ENCODE measurements at regions not wholly inside any gene's neighbourhood (a gene's known extent, or its start where the extent isn't known, plus 50 kb on each side); places are given as distances from the start of the nearest gene placed in this dataset.

DNA sequence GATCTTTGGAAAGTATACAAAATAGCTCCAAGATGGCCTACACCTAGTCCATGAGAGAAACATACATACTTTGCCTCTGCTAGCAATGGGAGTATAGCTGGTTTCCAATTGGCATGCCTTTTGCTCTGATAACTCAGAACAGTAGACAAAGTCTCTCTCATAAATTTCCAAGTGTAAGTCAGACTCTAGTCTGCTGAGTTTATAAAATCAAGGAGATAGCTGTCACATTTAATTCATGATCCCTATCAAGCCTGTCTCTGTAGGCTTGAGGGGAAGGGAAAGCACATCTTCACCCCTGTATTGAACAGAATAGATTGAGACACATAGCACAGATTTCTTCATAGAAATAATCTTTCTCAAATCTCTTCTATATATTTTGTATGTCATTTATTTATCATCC, 87.8 kb upstream of the HTR1B start:
- no peak overlapping the region for H3K4me2 ChIP-seq (ENCODE audit: insufficient read depth in 1 of 2, low read depth in 2 of 2, low read length in 2 of 2)
- no peak for DNase-seq (ENCODE audit: low read depth in 1 of 2, low spot score in 2 of 2)
- H3K36me3 ChIP-seq (ENCODE audit: control insufficient read depth in 2 of 4, insufficient read depth in 4 of 4, low read length in 3 of 4), result no peaks in the 10 kb centered on the region
- no peak overlapping the region for H4K8ac ChIP-seq (ENCODE audit: extremely low read depth, insufficient read depth, low read length)
- TF ChIP-seq RBBP5 (IDR thresholded peaks at IDR 0.05; ENCODE audit: borderline replicate concordance, low read depth, low read length), result no peak
- TF ChIP-seq NRF1 (IDR thresholded peaks at IDR 0.05; ENCODE audit: low read depth, low read length), result no peak
- no peak for TF ChIP-seq CBX8 (IDR thresholded peaks at IDR 0.05; ENCODE audit: borderline replicate concordance, low read depth, low read length)
- H2AFZ ChIP-seq (ENCODE audit: low read length), result no peak overlapping the region
- no peak overlapping the region for H3K23ac ChIP-seq (ENCODE audit: insufficient read length)
- H4K20me1 ChIP-seq (replicated peaks in 1 of 2; ENCODE audit: control insufficient read depth in 1 of 2, insufficient read depth in 2 of 2, low read length in 2 of 2), result peaks cover 0 to 2% of the 10 kb centered on the region in 2 experiments
- H3K4ac ChIP-seq (replicated peaks; ENCODE audit: insufficient read length, low read depth, low read length), result no peak overlapping the region
- no peaks in the 10 kb centered on the region for H3K9me3 ChIP-seq (ENCODE audit: insufficient read depth in 2 of 2, low read depth in 1 of 2, low read length in 1 of 2)
- H2BK12ac ChIP-seq (ENCODE audit: low read depth, low read length), result no peak overlapping the region
- H3K4me3 ChIP-seq (ENCODE audit: extremely low read depth in 1 of 4, insufficient read depth in 2 of 4, low read depth in 3 of 4, low read length in 4 of 4), result no peak overlapping the region
- no peaks in the 10 kb centered on the region for H3K4me1 ChIP-seq (replicated peaks in 1 of 4; ENCODE audit: control insufficient read depth in 3 of 4, insufficient read depth in 4 of 4, low read length in 3 of 4)
- H3K27ac ChIP-seq (ENCODE audit: low read depth, low read length), result no peak overlapping the region
- no peaks in the 10 kb centered on the region for H3K23me2 ChIP-seq (ENCODE audit: low read depth, low read length)
- no peak for FAIRE-seq
- no peak overlapping the region for H2AK5ac ChIP-seq (ENCODE audit: low read depth, low read length)
- no peak overlapping the region for H2BK120ac ChIP-seq (replicated peaks; ENCODE audit: low read depth, low read length)
- ChIA-PET POLR2A (ENCODE audit: partially characterized antibody) (no interaction called here), CTCF (ENCODE audit: partially characterized antibody) (no interaction called here)
- no peak overlapping the region for H4K91ac ChIP-seq (replicated peaks; ENCODE audit: insufficient read length, low read length)
- H2BK5ac ChIP-seq (ENCODE audit: low read depth, low read length), result no peak overlapping the region
- H3K56ac ChIP-seq (replicated peaks; ENCODE audit: insufficient read length, low read depth, low read length), result no peak overlapping the region
- H2BK20ac ChIP-seq (ENCODE audit: low read length), result no peak overlapping the region
- no peak overlapping the region for H3K9ac ChIP-seq (replicated peaks in 1 of 4; ENCODE audit: extremely low read depth in 1 of 4, low read depth in 3 of 4, low read length in 3 of 4)
- no peak overlapping the region for H3K18ac ChIP-seq (ENCODE audit: extremely low read depth, low read length)
- H3K14ac ChIP-seq (ENCODE audit: insufficient read length), result no peak overlapping the region
- H3K27me3 ChIP-seq (replicated peaks in 1 of 4; ENCODE audit: control insufficient read depth in 3 of 4, extremely low read depth in 1 of 4, insufficient read depth in 3 of 4, low read length in 3 of 4), result no peaks in the 10 kb centered on the region; a peak in 1 of 7 replicates
- no peaks in the 10 kb centered on the region for H3K79me1 ChIP-seq (ENCODE audit: low read depth, low read length)
- no peak overlapping the region for H4K5ac ChIP-seq (ENCODE audit: insufficient read length, low read depth, low read length)
- no peak overlapping the region for H2BK15ac ChIP-seq (ENCODE audit: low read length)
- H3K79me2 ChIP-seq (ENCODE audit: control insufficient read depth in 1 of 2, insufficient read depth in 2 of 2, low read length in 2 of 2), result no peaks in the 10 kb centered on the region
